Midbrain (tissue), 1 donor: ENCODE measurements at regions not wholly inside any gene's neighbourhood (a gene's known extent, or its start where the extent isn't known, plus 50 kb on each side); places are given as distances from the start of the nearest gene placed in this dataset.

Experiments
- DNase-seq: peaks from one replicate; lab custom pipeline; 2025; lab: John Stamatoyannopoulos, UW

DNA sequence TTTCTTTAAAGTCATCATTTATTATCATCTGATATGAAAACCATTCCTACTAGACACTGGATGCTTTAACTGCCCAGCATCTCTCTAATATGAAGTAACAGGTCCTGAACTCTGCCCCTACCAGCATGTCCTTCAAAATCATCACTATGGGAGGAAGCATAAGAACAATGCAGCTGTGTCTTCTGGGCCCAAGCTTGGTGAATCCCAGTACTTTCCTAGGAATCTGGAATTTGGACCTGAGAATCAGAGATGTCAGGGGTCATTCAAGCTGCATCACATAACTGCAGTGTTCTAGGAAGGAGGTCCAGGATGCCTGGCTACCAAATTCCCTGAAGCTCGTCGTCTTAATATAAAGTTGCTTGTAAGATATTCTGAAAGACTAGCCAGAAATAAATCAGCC is 182.7 kb downstream of the AHR start:
- no peak for DNase-seq

DNA sequence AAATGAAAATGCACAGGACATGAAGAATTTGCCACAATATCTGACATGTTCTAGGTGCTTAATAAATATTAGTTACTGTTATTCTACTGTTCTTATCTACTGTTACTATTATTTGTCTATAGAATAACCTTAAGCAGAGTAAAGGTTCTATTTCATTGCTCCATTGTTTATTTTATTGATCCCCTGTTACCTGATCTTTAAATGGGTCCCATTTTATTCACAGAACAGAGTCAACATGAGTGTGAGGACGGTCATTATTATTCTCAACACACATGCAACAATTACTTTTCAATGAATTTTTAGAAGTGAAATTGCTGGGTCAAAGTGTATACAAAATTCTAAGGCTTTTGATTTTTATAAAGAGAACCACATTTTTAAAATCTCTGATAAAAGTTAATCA is 186.9 kb downstream of the AHR start:
- DNase-seq: no peak

DNA sequence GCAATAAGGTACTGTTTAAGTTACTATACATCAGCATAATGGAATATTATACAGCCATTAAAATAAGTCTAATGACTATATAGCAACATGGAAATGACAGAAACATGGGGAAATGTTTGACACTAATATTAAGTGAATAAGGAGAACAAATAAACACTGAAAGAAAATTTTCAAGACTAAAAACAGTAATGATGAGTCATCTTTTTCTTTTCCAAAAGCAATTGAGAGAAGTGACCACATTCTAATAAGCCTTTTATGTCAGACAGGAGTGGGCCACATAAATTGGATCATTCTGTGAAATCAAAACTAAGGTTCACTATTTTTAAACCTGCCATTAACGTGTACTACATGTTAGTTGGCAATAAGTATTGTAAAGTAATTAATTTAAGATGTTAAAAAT is 187.5 kb downstream of the AHR start:
- no peak for DNase-seq

DNA sequence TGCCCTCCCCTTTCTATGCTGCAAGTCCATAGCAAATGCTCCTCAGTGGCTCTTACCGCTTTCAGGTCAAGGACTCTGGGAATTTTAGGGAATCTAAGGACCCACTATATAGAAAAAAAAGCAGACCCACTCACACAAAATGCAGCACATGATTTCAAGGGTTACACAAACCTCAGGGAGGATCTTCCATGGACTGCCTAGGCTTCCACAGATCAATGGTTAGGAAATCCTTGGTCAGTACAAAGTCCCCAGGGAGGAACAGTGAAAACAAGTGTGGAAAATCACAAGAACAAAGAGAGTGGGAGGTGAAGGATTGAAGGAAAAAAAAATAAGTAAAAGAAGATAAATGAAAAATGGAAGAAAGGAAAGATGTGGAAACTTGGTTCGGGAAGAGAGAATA is 188.4 kb downstream of the AHR start:
- DNase-seq: no peak

DNA sequence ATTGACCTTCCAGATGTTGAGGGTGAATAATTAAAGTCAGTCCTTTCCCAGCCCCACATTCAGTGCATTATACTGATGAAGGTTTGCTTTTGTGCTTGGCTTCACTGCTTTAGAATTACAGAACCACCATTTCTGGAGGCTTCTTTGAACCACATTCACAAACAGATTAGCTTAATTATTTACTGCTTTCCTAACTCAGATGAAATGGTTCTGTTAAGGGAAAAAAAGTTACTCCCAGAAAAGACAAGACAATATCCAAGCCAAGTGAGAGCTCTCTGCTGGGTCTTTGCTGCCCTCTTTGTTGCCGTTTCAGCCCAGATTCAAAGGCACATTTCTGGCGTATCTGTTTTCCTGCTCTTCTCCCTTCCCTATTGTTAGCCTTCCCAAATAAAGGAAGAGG is 188.9 kb downstream of the AHR start:
- DNase-seq: no peak

DNA sequence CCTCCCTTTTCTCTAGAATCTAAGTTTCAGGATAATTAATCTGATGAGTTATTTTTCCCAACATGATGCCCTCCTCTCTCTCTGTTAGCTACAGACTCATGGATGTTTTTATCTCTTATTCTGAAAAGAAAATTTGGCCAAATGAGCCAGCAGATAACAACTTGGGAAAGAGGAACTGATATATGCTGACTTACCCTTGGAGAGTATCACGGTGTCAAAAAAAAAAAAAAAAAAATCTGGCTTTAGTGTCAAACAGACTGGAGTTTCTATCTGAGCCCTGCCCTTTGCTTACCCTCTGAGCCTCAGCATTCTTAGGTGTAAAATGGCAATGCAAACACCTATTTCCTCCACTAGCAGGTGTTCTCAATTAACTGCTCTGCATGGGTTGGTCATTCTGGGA is 190.4 kb downstream of the AHR start:
- DNase-seq: no peak

DNA sequence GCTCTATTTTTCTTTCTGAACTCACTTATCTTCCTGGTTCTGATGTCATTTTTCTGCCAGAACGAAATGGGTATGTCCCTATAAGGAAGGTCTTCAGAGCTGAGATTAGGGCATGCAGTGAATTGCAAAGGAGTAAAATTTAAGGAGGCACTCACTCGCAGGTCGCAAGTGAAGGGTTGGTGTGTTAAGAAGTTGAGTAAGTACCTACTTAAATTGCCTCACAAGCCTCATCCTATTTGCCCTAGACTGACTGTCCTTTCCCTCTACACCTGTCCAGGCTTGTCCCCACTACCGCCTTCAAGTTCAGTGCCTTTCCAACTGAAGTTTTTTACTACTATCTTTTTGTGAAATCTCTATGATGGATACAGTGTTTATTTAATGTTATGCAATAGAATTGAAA is 191.5 kb downstream of the AHR start:
- no peak for DNase-seq

DNA sequence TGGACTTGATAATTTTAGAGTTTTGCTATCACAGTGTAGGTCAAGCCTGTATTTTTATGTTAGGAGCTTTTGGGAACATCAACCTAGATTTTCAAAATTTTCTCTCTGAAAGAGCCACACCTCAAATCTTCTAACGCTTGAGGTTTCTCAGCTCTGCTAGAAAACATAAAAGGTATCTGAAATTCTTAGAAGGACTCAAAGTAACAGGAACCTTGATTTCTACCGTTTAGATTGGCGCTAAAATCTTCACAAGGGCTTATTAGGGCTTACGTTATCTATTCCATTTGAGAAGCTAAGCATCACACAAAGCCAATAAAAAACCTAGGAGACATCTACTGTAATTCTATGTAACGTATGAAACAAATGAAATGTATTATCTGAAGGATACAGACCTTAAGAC is 192.4 kb downstream of the AHR start:
- no peak for DNase-seq

DNA sequence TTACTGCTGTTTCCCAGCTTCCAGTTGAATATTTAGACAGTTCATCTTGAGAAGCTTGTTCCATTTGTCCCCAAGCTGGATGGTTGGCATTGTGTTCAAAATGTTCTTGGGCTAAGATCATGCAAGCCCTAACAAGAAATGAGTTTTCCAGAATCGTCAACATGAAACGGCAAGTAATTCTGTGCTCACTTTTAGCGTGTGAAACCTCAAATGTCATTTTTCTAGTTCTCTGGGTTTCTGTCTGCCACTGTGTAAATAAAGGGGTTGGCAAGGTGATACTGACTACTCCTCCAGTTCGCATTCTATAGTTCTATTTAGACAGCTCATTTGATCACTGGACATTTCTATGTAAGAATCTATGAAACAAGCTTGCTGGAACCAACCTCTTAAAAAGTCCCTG is 194.0 kb downstream of the AHR start:
- DNase-seq: no peak

DNA sequence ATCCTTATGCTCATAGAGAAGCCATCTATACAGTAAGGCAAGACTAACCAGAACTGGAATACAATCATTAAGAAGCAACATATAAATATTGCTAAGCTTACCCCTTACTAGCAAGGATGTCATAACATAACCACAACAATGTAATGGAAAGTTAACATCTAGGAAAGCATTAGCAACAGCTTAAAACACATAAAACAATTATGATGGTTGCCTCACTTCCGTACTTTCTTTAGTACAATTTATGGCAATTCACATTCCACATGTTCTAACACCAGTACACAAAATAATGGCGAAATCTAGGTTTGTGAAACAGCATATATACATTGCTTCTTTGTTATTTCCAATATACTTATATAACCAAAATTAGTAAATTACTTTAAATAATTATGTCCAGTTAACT is 195.0 kb downstream of the AHR start:
- no peak for DNase-seq

DNA sequence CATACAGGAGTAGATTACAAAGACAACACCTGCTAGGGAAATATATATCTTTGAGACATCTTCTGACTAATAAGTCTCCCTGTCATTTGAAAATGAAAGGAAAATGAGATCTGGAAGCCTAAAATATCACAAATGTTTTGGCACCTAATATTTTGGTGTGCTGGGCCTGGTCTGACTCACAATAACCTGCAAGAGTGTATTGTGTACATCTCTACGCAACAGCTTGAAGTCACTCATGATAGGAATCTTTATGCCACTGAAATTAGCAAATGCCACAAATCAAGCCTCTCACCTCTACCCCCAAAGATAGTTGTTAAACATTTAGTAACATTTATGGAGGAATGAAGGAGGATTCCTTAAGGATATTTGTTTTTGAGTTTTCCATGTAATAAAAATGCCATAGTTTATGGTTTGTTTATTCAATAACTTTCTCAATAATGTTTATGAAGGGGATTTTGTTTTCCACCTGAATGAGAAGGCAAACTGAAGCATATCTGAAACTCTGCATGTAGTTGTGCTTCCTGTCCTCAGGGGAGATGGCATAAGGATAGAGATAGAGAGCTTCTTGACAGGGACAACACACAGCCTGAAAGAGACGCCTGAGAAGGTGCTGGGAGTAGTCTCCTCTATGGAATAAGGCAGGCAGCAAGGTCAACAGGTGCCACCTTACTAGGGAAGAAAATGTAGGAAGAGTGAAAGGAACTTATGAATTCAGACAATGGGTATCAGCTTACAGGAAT is 197.4 kb downstream of the AHR start:
- no peak for DNase-seq

DNA sequence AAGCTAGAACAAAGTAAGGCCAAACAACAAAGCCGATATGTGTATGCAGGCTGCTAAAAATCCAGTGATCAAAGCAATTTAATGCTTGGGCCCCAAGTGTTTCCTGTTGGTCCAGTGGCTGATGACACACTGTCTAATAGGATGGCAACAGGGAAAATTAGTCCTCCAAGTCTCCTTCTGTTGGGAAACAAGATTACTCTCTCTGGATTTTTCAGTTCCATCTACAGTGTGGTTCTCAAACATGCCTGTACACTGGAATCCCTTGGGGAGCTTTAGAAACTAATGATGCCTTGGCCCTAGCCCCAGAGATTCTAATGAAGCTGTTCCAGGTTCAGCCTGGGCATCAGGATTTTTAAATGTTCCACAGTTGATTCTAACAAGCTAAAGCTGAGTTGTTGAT is 198.7 kb downstream of the AHR start:
- DNase-seq: no peak

DNA sequence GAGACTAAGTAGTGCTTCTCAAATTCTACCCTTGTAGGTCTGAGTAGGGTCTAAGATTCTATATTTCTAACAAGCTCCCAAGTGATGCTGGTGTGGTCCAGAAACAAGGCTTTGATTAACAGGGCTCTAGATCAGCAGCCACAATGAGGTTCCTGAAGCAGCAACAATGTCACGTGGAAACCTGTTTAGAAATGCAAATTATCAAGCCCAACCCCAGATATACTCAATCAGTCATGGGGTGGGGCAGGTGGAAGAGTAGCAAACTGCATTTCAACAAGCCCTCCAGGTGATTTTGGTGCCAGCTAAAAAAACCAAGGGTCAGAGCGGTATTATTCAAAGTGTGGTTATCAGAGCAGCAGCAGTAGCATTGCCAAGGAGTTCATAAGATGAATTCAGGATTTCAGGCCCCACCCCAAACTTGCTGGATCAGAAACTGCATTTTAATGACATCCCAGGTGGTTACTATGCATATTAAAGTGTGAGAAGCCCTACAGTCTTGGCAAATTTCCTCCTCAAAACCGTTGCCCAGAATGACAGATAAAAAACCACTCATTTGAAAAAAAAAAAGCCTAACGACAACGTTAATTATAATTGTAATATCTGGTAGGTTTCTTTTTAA is 199.2 kb downstream of the AHR start:
- DNase-seq: no peak

DNA sequence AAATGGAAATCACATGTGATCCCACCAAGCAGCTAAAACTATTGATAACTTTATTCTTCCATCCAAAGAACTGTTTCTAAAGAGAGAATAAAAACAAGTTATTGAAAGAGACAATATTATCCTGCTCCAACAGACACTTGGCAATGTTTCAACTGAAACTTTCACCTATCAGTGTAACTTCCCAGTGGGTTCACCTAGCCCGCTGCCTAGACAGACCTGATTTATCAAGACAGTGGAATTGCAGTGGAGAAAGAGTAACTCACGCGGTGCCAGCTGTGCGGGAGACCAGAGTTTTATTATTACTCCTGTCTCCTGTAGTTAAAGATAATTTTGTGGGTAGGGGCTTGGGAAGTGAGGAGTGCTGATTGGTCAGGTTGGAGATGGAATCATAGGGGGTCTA is 199.8 kb downstream of the AHR start:
- no peak for DNase-seq

DNA sequence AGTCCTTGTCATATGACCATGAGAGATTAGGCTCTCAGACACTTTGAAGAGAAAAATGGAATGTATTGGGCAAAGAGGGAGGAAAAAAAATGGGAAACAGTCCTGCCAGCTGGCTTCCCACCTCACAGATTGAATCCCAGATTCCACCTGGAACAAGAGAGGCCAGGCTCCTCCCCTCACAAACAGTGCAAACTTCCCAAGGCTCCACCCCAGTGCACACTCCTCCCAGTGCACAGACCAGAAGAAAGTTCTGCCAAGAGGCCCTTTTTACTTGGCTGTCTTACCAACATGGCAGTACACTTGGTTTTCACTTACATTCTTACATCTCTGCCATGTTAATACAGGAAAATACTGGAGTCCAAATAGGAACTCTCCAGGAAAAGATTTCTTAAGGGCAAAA is 202.3 kb downstream of the AHR start:
- no peak for DNase-seq

DNA sequence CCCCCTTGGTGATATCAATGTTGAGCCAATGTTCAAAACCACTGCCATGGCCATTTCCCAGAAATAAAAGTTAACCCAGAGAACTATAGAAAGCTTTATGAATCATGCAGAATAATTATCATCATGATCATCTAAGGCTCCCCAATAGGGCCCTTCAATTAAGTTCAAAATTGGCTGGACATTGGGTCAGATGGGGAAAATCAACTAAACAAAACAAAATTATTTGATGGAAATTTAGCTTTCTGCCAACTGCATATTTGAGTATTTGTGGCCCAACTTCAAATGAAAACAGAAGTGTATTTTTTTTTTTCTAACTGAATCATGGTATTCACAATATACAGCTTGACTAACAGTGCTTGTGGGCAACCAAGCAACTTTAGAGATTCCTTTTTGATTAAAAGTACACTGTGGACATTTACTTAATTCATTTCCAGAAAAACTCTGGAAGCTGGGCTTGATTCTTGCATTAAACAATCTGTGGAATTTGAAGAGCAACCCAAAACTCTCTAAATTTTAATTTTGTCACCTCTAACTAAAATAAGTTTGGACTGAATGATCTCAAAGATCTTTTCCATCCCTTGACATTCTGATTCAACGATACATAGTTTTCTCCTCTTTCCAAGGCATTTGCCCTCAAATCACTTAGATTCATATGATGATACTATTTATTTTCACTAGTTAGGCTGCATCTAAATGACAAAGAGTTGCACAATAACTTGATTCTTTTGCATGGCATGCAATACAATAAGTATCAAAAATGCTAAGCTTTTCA is 203.2 kb downstream of the AHR start:
- no peak for DNase-seq

DNA sequence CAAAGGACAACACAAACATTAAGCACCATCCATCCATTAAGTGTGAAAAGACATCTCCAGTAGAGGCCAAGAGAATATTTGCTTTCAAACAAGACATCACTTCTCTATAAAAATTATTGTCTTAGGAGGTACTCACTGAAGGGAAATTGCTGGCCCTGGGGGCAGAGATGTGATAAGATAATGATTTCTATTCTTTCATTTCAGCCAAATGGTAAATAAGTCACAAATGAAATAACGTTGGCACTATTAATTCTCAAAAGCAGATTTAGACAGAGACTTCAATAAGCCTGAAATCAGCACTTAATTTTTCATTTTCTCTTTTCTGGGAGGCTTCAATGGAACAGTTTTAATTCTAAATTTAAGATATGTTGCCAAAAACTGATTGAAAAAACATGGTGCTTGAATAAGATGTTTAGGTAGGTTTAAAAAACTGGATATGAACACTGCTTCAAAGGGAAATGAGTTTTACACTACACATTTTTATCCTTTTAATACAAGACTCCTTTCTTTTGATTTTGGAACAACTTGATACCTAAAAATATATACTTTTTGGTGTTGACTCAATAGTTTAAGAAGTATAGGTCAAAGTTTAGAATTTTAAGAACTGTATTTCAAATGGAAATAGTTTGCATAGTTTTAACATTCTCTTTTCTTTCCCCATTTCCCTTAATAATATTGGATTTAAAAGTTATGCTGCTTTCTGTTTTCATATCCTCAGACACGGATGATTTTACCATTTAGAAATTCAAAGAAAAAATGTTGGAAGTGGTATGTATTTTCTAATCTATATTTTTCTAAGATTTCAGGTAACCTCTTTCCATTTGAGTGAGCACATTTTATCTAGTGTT is 204.0 kb downstream of the AHR start:
- no peak for DNase-seq

DNA sequence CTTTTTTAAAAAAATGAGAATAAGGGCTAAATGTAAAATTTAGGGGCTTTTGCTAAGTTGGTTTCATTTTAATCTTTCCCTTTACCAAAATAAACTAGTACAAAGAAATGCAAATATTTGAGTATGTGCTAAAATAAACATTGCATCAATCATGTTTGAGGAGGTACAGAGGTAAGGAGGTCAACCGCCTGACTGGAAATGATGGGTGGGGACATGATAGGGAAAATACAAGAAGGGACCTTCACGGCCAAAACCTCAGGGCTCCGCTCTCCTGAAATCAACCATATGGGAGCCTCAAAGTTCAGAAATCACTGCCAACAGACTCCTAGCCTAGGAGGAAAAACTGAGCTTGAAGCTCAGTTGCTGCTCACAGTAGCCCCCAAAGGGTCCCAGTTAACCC is 207.6 kb downstream of the AHR start:
- DNase-seq: no peak

DNA sequence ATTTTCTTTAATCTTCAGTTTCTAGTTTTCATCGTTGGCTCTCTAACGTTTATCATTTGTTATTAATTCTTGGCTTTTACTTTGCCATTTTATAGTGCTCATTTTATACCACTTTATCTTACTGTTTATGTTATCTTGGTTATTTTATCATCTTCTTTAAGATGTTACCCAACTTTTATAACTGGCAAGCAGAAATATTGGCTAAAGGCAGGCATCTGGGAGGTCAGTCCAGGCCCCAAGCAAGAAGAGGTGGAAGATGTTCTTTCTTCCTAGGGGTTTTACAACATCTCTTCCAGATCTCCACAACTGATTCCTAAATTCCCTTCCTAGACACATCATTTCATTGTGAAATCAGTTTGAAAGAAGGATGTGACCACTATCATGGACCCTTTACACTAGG is 208.1 kb downstream of the AHR start:
- DNase-seq: no peak

DNA sequence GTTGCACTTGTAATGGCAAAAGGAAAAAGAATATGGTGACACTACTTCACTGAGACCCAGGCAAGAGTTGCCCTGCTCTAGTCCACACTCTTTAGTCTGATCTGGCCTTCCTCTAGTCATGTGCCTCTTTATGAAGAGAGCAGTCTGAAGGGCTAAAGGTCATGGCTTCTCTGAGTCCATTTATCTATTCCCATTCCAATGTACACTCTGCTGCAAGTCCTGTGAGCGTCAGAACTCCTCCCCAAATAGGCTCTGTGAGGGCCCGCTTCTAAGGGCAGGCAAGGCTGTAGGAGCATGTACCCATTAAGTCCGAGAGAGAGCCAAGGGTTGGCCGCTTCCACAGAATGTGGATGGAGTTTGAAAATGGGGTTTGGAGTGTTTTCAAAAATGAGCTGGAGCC is 209.3 kb downstream of the AHR start:
- DNase-seq: no peak

DNA sequence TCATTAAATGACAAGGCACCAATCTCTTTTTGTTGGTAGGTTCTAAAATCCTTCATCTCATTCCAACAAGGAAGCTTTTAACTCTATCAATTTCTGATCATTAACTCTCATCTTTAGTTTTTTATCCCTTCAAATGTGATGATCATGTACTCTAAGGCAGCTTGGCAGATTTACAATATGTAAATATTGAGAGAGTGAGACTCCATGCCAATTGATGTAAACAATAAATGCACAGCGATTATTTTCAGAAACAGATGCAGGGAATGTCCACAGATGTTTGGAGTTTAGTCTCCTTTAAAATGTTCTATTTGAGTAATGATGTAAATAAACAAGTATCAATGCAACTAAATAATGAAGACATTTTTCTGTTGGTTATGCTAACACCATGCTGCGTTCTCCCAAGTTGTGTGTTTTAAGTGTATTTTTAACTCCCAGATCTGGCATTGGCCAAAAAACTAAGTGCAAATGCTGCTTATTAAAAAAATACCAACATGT is 213.8 kb downstream of the AHR start:
- DNase-seq: no peak

DNA sequence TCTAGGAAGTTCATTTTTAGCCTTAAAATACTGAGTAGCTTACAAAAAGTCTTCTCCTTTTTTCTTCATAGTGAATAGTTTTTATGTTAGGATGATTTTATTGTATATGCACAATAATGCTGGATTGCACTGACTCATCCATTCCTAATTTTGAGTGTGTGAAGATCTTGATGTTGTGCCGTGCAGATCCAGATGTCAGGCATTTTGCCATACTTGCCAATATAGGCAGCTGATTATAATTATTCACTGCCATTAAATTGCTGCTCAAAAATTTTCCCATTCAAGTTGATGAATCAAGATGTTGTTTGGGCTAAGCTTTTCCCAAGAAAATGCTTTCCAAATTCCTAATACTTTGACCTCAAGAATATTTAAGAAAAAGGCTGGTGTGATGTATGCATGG is 218.3 kb downstream of the AHR start:
- DNase-seq: no peak
